Pancreas (tissue), 10 donors: ENCODE measurements at regions not wholly inside any gene's neighbourhood (a gene's known extent, or its start where the extent isn't known, plus 50 kb on each side); places are given as distances from the start of the nearest gene placed in this dataset.

Experiments used
- ATAC-seq, 4 donors: fragments of 200-7000 bp; cut with Tn5 transposase; one replicate each; pipeline versions ENCODE4 v1.8.0 to v1.9.1; 2020; ENCODE audit warnings: mild to moderate bottlenecking in 4 of 4, moderate library complexity in 4 of 4
- DNase-seq, 6 donors: peaks; one replicate each; pipeline ENCODE4 v3.0.0-alpha.2; 2020
- FAIRE-seq: peaks from 2 replicates; lab custom pipeline; 2012; peaks lifted over from hg19 to GRCh38; lab: Jason Lieb, UNC
- H3K27ac ChIP-seq, 4 donors: fragments of 200-600 bp; sonication (generic); 1 replicate in 3 of 4; 2 replicates in 1 of 4; pipeline versions ENCODE4 v1.5.0 to v1.8.0; 2020
- H3K27me3 ChIP-seq, 4 donors: fragments of 200-600 bp; one replicate each; pipeline ENCODE4 v1.8.0; 2021
- H3K36me3 ChIP-seq, 3 donors: fragments of 200-600 bp; sonication (generic) in 1 of 3; one replicate each; pipeline versions ENCODE4 v1.5.0 to v1.8.0; 2020 to 2021
- H3K4me1 ChIP-seq, 3 donors: fragments of 200-600 bp; one replicate each; pipeline ENCODE4 v1.8.0; 2021
- H3K4me3 ChIP-seq, 4 donors: fragments of 200-600 bp; sonication (generic) in 2 of 4; one replicate each; pipeline versions ENCODE4 v1.5.0 to v1.8.0; 2020 to 2021
- H3K9me3 ChIP-seq, 4 donors: fragments of 200-600 bp; one replicate each; pipeline ENCODE4 v1.8.0; 2021
- CTCF ChIP-seq, 4 donors: fragments of 200-600 bp; sonication (generic) in 3 of 4; IDR thresholded peaks; one replicate each; pipeline versions ENCODE4 v1.5.0 to v1.8.0; 2021; ENCODE audit warnings: antibody characterized with exemption in 4 of 4
- WGBS, 2 donors: extraction: QIAGEN DNeasy Blood & Tissue Kit; methylation state at CpG; one replicate each; pipeline ENCODE4 v1.1.7; 2013; 5-methylcytosine and 5-hydroxymethylcytosine counted together
- intact Hi-C, 3 donors: fragments of 100-400 bp; cut with DNase I; formaldehyde crosslinking; loops; one replicate each; pipeline versions ENCODE4 v1.11.1 to v1.14.2; 2022
- donor health status: healthy with polysubstance abuse.
- donor health status: DM: no; HTN: no; CAD: no; lungs with moderate emphysema.
- donor health status: DM: no; HTN: no; CAD: no.
- donor health status: control.
- donor health status: control.
- donor health status: Bipolar disorder and iron deficiency.
- donor health status: DM: yes; HTN: yes; CAD: no.
- donor health status: DM: no; HTN: no; CAD: no.
- donor health status: DM: no; HTN: no; CAD: no.
- donor health status: DM: yes; HTN: yes; CAD: no.

GRCh38 chr15:69943637-69944036, 154.1 kb downstream of the TLE3 start:
- intact Hi-C loops: no loop called here
- no peak for FAIRE-seq

GRCh38 chr15:69945729-69946128, 152.0 kb downstream of the TLE3 start:
- FAIRE-seq: no peak
- no peak for TF ChIP-seq CTCF (IDR thresholded peaks at IDR 0.05)
- Histone ChIP-seq H3K27me3 (no peaks in the 10 kb centered on the region), H3K9me3 (no peaks in the 10 kb centered on the region), H3K36me3 (no peaks in the 10 kb centered on the region), H3K4me3 (no peak overlapping the region), H3K4me1 (no peaks in the 10 kb centered on the region), H3K27ac (no peak overlapping the region)
- no peak for ATAC-seq
- intact Hi-C loops: no loop called here
- no peak for DNase-seq
- 88 to 95% methylated on average over 2 of the region's 2 CpGs for WGBS, 2 donors

More at GRCh38 chr15:69943637-69944036, 154.1 kb downstream of the TLE3 start:
- Histone ChIP-seq H3K27ac (no peak overlapping the region), H3K4me1 (no peaks in the 10 kb centered on the region), H3K27me3 (no peaks in the 10 kb centered on the region), H3K9me3 (no peaks in the 10 kb centered on the region), H3K4me3 (no peak overlapping the region), H3K36me3 (no peaks in the 10 kb centered on the region)
- TF ChIP-seq CTCF (IDR thresholded peaks at IDR 0.05): no peak
- WGBS, 2 donors: 63 to 74% methylated on average over 1 of the region's 1 CpG
- ATAC-seq (no peak), DNase-seq (no peak)

- intact Hi-C loops: no loop called here
- no peak for TF ChIP-seq CTCF (IDR thresholded peaks at IDR 0.05)
- DNase-seq (no peak), ATAC-seq (no peak), FAIRE-seq (no peak)
- 85 to 87% methylated on average over 4 of the region's 4 CpGs for WGBS, 2 donors
- no peaks in the 10 kb centered on the region for H3K9me3 ChIP-seq
- H3K27ac ChIP-seq: no peak overlapping the region
- H3K27me3 ChIP-seq: no peaks in the 10 kb centered on the region
- H3K36me3 ChIP-seq: no peaks in the 10 kb centered on the region
- no peak overlapping the region for H3K4me3 ChIP-seq
- no peaks in the 10 kb centered on the region for H3K4me1 ChIP-seq
Observed at GRCh38 chr15:69946870-69947269, 150.8 kb downstream of the TLE3 start.

- H3K27ac ChIP-seq: no peak overlapping the region
- no peaks in the 10 kb centered on the region for H3K36me3 ChIP-seq
- no peak for DNase-seq
- no peak for FAIRE-seq
- no peak overlapping the region for H3K4me3 ChIP-seq
- no peaks in the 10 kb centered on the region for H3K9me3 ChIP-seq
- no peak for ATAC-seq
- H3K27me3 ChIP-seq: no peaks in the 10 kb centered on the region
- no peak for TF ChIP-seq CTCF (IDR thresholded peaks at IDR 0.05)
- intact Hi-C loops: no loop called here
- H3K4me1 ChIP-seq: no peaks in the 10 kb centered on the region
- 92 to 96% methylated on average over 2 of the region's 2 CpGs for WGBS, 2 donors
Observed at GRCh38 chr15:69947394-69947793, 150.3 kb downstream of the TLE3 start.

GRCh38 chr15:69949485-69949884, 148.2 kb downstream of the TLE3 start:
- Histone ChIP-seq H3K27ac (no peak overlapping the region), H3K9me3 (no peaks in the 10 kb centered on the region), H3K4me1 (no peaks in the 10 kb centered on the region), H3K36me3 (no peaks in the 10 kb centered on the region), H3K27me3 (no peaks in the 10 kb centered on the region), H3K4me3 (no peak overlapping the region)
- ATAC-seq (no peak), DNase-seq (no peak), FAIRE-seq (no peak)
- no peak for TF ChIP-seq CTCF (IDR thresholded peaks at IDR 0.05)
- WGBS, 2 donors: 82% methylated on average over 7 of the region's 7 CpGs
- intact Hi-C loops: no loop called here
